Osteocyte (in vitro differentiated cells): ENCODE measurements at regions not wholly inside any gene's neighbourhood (a gene's known extent, or its start where the extent isn't known, plus 50 kb on each side); places are given as distances from the start of the nearest gene placed in this dataset.

Experiments
- DNase-seq: peaks from one replicate; pipeline ENCODE4 v3.0.0; 2021; ENCODE audit warnings: mixed read lengths; ENCODE audit not compliant: unreplicated experiment; ENCODE audit errors: extremely low spot score
- H3K27ac Mint-ChIP-seq: one replicate; pipeline ENCODE4 v1.8.0; 2021; ENCODE audit warnings: mild to moderate bottlenecking, mixed read lengths; ENCODE audit not compliant: unreplicated experiment
- H3K27me3 Mint-ChIP-seq: one replicate; pipeline ENCODE4 v1.8.0; 2021; ENCODE audit warnings: mixed read lengths; ENCODE audit not compliant: unreplicated experiment
- H3K36me3 Mint-ChIP-seq: one replicate; pipeline ENCODE4 v1.8.0; 2021; ENCODE audit warnings: mixed read lengths; ENCODE audit not compliant: unreplicated experiment
- H3K4me1 Mint-ChIP-seq: one replicate; pipeline ENCODE4 v1.8.0; 2021; ENCODE audit warnings: mixed read lengths; ENCODE audit not compliant: unreplicated experiment
- H3K4me3 Mint-ChIP-seq: one replicate; pipeline ENCODE4 v1.8.0; 2021; ENCODE audit warnings: mild to moderate bottlenecking, moderate library complexity, mixed read lengths; ENCODE audit not compliant: unreplicated experiment
- H3K9me3 Mint-ChIP-seq: one replicate; pipeline ENCODE4 v1.8.0; 2021; ENCODE audit warnings: mixed read lengths; ENCODE audit not compliant: unreplicated experiment
- CTCF ChIP-seq: fragments of 200-600 bp; sonication (generic); IDR thresholded peaks from 2 replicates; pipeline ENCODE4 v1.5.0; 2021; ENCODE audit warnings: antibody characterized with exemption, mild to moderate bottlenecking, moderate library complexity

- Mint-ChIP-seq H3K27me3 (no peaks in the 10 kb centered on the region), H3K27ac (no peak overlapping the region), H3K36me3 (no peaks in the 10 kb centered on the region), H3K4me1 (peaks cover 3% of the 10 kb centered on the region), H3K9me3 (no peaks in the 10 kb centered on the region), H3K4me3 (no peak overlapping the region)
- no peak for TF ChIP-seq CTCF
- no peak for DNase-seq
Observed at GRCh38 chr5:92179651-92180050, 796.5 kb upstream of the ARRDC3 start.

GRCh38 chr5:92177926-92178487 lies 794.9 kb upstream of the ARRDC3 start:
- H3K4me1 Mint-ChIP-seq: peaks cover 3% of the 10 kb centered on the region
- TF ChIP-seq CTCF: no peak
- H3K27ac Mint-ChIP-seq: no peak overlapping the region
- H3K9me3 Mint-ChIP-seq: no peaks in the 10 kb centered on the region
- DNase-seq: no peak
- H3K4me3 Mint-ChIP-seq: no peak overlapping the region
- no peaks in the 10 kb centered on the region for H3K36me3 Mint-ChIP-seq
- no peaks in the 10 kb centered on the region for H3K27me3 Mint-ChIP-seq

- Mint-ChIP-seq H3K36me3 (no peaks in the 10 kb centered on the region), H3K4me3 (no peak overlapping the region), H3K27me3 (no peaks in the 10 kb centered on the region), H3K4me1 (no peaks in the 10 kb centered on the region), H3K27ac (no peak overlapping the region), H3K9me3 (no peaks in the 10 kb centered on the region)
- no peak for DNase-seq
- no peak for TF ChIP-seq CTCF
Observed at GRCh38 chr5:92163906-92164305, 780.8 kb upstream of the ARRDC3 start.

GRCh38 chr5:92147798-92148197 lies 764.7 kb upstream of the ARRDC3 start:
- H3K4me3 Mint-ChIP-seq: no peak overlapping the region
- no peak overlapping the region for H3K27ac Mint-ChIP-seq
- H3K4me1 Mint-ChIP-seq: no peaks in the 10 kb centered on the region
- TF ChIP-seq CTCF: no peak
- no peaks in the 10 kb centered on the region for H3K36me3 Mint-ChIP-seq
- H3K27me3 Mint-ChIP-seq: no peaks in the 10 kb centered on the region
- DNase-seq: no peak
- no peaks in the 10 kb centered on the region for H3K9me3 Mint-ChIP-seq

- H3K36me3 Mint-ChIP-seq: no peaks in the 10 kb centered on the region
- H3K4me3 Mint-ChIP-seq: no peak overlapping the region
- no peaks in the 10 kb centered on the region for H3K27me3 Mint-ChIP-seq
- H3K4me1 Mint-ChIP-seq: no peaks in the 10 kb centered on the region
- no peak for DNase-seq
- no peak for TF ChIP-seq CTCF
- no peak overlapping the region for H3K27ac Mint-ChIP-seq
- H3K9me3 Mint-ChIP-seq: no peaks in the 10 kb centered on the region
Observed at GRCh38 chr5:92147266-92147665, 764.1 kb upstream of the ARRDC3 start.
